Forelimb muscle (tissue), 1 donor: ENCODE measurements at regions not wholly inside any gene's neighbourhood (a gene's known extent, or its start where the extent isn't known, plus 50 kb on each side); places are given as distances from the start of the nearest gene placed in this dataset.
"Not testable (repeated sequence)": the region's sequence is repeated elsewhere in the genome, so short reads cannot be mapped to it uniquely, and the experiment has no call there.

Experiments used
- DNase-seq: peaks from one replicate; pipeline ENCODE4 v3.0.0-alpha.2; 2013; ENCODE audit warnings: low read depth

DNA sequence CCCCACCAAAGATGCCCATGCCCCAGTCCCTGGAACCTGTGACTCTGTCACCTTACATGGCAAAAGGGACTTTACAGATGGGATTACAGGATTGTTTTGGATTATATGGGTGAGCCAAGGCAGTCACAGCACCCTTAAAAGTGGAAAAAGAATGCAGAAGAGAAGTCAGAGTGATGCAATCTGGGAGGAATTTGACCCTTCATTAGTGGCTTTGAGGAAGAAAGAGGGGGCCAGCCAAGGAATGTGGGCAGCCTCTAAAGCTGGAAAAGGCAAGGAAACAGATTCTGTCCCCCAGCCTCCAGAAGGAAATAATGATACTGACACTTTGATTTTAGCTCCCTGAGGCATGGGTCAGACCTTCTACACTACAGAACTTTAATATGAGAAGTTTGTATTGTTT is 257.3 kb upstream of the ISX start:
- DNase-seq = no peak

- DNase-seq = no peak
These were observed 253.3 kb upstream of the ISX start for GRCh38 chr22:34812631-34813030.

DNA sequence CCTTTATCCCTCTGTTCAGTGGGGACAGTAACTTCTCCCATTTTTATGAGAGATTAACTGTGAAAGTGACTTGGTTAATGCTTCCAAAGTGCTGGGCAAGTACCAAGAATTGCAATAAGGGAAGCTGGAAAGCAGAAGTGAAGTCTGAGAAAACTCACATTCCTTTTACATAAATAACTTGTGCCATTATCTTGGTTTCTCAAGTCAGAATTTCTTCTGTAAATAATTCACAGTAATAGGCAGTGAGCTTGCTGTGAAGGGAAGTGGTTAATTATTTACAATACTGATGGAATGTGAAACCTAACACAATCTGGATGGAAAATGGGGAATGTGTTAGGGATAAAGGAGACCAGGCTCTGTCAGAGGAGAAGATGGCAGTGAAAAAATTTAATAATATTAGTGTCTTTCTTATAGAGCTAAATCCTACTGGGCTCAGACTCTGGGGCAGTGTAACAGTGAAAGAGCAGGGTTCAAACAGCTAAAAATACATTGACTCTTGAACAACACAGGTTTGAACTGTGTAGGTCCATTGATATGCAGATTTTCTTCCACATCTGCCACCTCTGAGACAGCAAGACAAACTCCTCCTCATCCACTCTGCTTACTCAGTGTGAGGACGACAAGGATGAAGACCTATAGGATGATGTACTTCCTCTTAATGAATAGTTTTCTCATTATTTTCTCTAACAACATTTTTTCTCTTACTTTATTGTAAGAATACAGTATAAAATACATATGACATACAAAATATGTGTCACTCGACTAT is 251.5 kb upstream of the ISX start:
- no peak for DNase-seq

GRCh38 chr22:34829485-34829884 is 236.5 kb upstream of the ISX start:
- DNase-seq = no peak

- no peak for DNase-seq
These were observed 231.9 kb upstream of the ISX start for GRCh38 chr22:34834059-34834458.

DNA sequence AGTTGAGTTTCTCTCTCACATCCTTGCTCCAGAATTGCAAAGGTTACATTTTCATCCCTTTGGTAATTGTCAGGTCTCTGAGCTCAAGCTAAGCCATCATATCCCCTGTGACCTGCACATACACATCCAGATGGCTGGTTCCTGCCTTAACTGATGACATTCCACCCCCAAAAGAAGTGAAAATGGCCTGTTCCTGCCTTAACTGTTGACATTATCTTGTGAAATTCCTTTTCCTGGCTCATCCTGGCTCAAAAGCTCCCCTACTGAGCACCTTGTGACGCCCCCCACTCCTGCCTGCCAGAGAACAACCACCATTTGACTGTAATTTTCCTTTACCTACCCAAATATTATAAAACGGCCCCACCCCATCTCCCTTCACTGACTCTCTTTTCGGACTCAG is 231.4 kb upstream of the ISX start:
- DNase-seq = not testable (repeated sequence)

- no peak for DNase-seq
These were observed 224.6 kb upstream of the ISX start for GRCh38 chr22:34841331-34841771.

DNA sequence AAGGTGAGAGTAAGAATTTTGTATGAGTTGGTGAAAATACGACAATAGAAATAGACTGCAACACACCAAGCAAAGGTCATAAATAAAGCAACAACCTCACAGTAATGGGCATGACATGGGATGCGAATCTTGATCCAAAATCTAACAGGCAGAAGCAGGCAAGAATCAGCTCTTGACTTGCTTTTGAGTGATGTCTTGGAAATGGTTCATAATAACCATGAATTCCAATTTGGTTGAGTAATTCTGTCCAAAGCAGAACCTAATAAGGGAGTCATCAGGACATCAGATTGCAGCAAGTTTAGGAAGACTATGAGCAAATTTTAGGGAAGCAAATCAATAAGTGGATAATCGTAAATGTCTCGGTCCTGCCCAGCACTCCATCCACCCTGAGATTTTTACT is 224.0 kb upstream of the ISX start:
- no peak for DNase-seq

- DNase-seq = no peak
These were observed 223.3 kb upstream of the ISX start for GRCh38 chr22:34842630-34843029.

GRCh38 chr22:34843743-34844142 is 222.2 kb upstream of the ISX start:
- DNase-seq = not testable (repeated sequence)

GRCh38 chr22:34845391-34845790 is 220.6 kb upstream of the ISX start:
- no peak for DNase-seq

DNA sequence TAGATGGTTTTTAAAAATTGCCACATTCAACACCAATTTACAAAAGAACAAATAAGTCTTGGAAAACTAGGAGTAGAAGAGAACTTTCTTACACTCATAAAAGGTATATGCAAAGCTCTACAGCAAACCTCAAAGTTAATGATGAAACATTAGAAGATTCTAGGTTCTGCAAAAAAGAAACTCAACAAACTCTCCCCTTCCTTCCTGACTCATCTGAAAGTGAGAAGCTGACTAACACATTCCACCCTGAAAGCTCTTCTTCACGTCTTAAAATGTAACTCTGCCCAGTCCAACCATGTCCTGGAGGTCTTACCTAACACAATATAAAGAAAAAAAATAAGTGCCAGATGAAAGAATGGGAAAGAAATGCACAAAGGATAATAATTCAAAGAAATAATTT is 218.9 kb upstream of the ISX start:
- no peak for DNase-seq

DNA sequence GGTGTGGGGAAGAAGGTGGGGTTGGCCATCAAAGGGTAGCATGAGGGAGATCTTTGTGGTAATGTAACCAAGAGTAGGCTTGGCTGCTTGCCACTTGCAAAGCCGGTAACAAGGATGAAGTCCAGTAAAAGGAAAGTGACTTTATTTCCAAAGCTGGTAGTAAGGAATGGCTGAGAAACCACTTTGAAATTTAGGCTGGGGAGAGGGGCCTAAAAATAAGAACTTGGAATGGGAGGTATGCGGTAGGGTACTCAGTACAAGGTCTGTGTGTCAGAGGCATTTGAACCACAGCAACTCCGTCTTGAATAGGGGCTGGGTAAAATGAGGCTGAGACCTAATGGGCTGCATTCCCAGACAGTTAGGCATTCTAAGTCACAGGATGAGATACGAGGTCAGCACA is 216.0 kb upstream of the ISX start:
- no peak for DNase-seq

DNA sequence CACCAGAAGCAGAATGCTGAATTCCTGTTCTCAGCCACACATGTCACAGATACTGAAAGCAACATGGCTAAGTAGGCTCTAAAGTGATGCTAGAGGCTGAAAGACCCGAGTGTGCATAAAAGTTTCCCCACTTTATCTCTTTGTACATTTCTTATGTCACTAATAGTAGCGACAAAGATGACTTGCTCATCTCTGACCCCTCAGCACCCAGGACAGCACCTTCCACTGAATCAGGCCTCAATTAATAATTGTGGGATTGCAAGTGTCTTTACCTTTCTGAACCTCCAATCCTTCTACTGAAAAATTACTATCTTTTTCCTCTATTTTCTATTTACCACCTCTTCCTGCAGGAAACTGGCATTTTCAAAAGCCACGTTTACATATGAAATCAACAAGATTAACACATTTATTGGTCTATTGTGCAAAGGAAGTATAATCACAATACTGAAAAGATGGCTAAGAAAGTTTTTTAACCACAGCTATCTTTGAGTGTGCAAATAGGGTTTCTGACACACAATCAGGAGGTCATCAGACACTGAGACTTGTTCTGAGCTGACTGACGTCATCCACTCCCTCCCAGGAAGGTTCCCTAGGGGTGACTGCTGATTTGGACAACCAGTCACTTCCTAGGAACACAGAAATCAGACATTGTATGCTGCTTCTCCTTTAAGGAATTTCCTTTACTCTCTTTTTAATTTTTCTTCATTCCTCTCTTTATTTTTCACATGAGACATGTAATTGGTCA is 213.9 kb upstream of the ISX start:
- no peak for DNase-seq

GRCh38 chr22:34855471-34855870 is 210.5 kb upstream of the ISX start:
- no peak for DNase-seq

GRCh38 chr22:34858066-34858465 is 207.9 kb upstream of the ISX start:
- DNase-seq = no peak

- DNase-seq = no peak
These were observed 204.2 kb upstream of the ISX start for GRCh38 chr22:34861787-34862186.

GRCh38 chr22:34866081-34866480 is 199.9 kb upstream of the ISX start:
- DNase-seq = no peak

DNA sequence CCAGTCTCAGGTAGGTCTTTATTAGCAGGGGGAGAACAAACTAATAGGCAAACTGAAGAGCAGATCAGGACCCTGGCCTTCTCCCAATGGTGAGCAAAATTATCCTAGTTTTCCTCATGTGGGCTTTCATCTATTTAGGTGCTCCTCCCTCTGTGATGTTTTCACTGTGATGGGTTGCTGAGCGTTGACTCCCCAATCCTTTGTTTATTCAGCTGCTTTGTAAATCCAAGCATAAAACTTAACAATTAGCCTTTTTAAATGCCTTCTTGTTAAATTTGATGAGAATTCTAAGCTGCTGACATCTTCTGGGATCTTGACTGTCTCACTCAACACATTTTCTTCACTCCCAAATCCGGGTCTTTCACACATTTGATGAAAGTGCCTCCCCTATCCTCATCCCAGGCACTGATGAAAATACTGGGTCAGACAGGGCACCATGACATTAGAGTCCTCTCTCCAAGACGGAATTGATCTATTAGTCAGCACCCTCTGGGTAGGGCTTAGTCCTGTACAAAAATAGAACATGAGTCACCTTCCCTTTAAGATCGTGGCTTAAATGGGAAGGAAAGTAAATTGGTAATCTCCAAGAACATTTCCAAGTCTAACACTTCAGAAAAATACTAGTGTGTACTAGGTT is 199.3 kb upstream of the ISX start:
- no peak for DNase-seq

GRCh38 chr22:34877506-34877905 is 188.5 kb upstream of the ISX start:
- no peak for DNase-seq

DNA sequence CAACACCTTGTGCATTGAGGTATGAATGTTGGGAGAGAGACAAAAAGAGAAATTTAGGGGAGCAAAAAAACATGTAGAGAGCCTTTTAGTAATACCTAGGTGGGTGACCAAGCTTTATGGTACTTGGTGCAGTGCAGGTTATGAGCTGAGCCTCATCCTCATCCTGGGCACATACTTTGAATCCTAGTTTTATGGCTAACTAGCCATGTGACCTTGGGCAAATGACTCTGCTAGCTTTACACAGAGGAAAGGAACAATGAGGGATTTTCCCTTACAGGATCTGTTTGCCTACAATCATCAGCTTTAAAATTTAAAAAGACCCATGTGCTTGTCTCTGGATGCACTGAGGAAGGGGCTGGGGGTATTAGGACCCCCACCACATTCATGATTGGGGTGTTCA is 187.8 kb upstream of the ISX start:
- no peak for DNase-seq

DNA sequence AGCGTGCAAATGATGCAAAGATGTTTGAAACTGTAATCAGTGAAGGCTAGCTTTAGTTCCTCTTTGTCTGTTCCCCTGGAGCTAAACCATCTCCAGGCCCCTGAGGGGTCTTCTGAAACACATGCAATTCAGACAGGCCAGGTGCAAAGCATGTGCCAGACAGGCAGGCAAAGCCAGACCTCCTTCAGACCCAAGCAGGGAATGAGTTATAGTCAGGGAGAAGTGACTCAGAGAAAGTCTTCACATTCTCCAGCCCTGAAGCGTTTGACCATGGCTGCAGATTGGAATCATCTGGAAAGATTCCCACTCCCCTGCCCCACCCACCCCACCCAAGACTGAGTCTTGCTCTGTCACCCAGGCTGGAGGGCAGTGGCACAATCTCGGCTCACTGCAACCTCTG is 187.0 kb upstream of the ISX start:
- no peak for DNase-seq

- no peak for DNase-seq
These were observed 185.3 kb upstream of the ISX start for GRCh38 chr22:34880662-34881061.
